Testis (tissue), 2 donors: ENCODE measurements at regions not wholly inside any gene's neighbourhood (a gene's known extent, or its start where the extent isn't known, plus 50 kb on each side); places are given as distances from the start of the nearest gene placed in this dataset.

Experiments used
- DNase-seq: peaks from one replicate; pipeline ENCODE4 v3.0.0-alpha.2; 2019
- H3K27ac ChIP-seq, 2 donors: fragments of 200-600 bp; sonication (generic); one replicate each; pipeline ENCODE4 v1.5.1; 2019
- H3K27me3 ChIP-seq: fragments of 200-600 bp; sonication (generic); one replicate; pipeline ENCODE4 v1.5.1; 2019
- H3K36me3 ChIP-seq: fragments of 200-600 bp; sonication (generic); one replicate; pipeline ENCODE4 v1.5.1; 2017; ENCODE audit warnings: low read depth; ENCODE audit errors: missing control alignments
- H3K4me1 ChIP-seq: fragments of 200-600 bp; sonication (generic); one replicate; pipeline ENCODE4 v1.5.1; 2019
- H3K4me3 ChIP-seq, 2 donors: fragments of 200-600 bp; sonication (generic); one replicate each; pipeline ENCODE4 v1.5.1; 2017 to 2019
- H3K9me3 ChIP-seq: fragments of 200-600 bp; sonication (generic); one replicate; pipeline ENCODE4 v1.5.1; 2017
- POLR2A ChIP-seq: fragments of 450-650 bp; IDR thresholded peaks from one replicate; pipeline ENCODE4 v1.6.1; 2017; ENCODE audit warnings: antibody characterized with exemption, mild to moderate bottlenecking, moderate library complexity
- WGBS, 2 donors: methylation state at CpG; one replicate each; pipeline ENCODE4 v1.1.5; 2018; 5-methylcytosine and 5-hydroxymethylcytosine counted together
- intact Hi-C: fragments of 100-400 bp; cut with DNase I; formaldehyde crosslinking; loops from one replicate; pipeline ENCODE4 v1.15.1; 2023; ENCODE audit warnings: low total_unique reads
- TF ChIP-seq, protein P1 (sequence below), 3 experiments: fragments of 450-650 bp in 2 of 3; fragments of 200-600 bp in 1 of 3; sonication (generic) in 1 of 3; IDR thresholded peaks; one replicate each; pipeline ENCODE4 v1.5.1; 2016 to 2019; ENCODE audit warnings: antibody characterized with exemption in 3 of 3, mild to moderate bottlenecking in 2 of 3, moderate library complexity in 1 of 3

DNA sequence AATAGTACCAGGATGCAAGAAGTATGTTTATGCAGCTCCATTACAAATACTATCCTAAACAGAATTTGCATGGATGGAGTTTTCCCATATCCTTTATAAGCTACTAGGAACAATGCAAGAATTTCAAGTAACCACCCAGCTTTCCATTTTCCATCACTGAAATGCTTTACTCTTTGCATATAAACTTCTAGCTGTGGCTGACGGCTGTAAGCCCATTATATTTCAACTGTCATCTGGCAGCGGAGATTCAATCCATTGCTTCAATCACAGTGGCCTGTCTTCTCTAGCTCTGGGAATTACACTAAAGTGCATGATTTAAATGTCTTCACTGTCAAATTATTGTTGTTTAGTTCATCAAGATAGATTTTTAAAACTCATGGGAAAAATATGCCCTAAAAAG, 64.2 kb upstream of the PAM start:
- Histone ChIP-seq H3K9me3 (no peaks in the 10 kb centered on the region), H3K27me3 (no peaks in the 10 kb centered on the region), H3K4me1 (no peaks in the 10 kb centered on the region), H3K27ac (no peak overlapping the region), H3K4me3 (no peak overlapping the region), H3K36me3 (no peaks in the 10 kb centered on the region)
- DNase-seq: no peak
- 92 to 98% methylated on average over 2 of the region's 2 CpGs for WGBS, 2 donors
- TF ChIP-seq, protein P1, sequence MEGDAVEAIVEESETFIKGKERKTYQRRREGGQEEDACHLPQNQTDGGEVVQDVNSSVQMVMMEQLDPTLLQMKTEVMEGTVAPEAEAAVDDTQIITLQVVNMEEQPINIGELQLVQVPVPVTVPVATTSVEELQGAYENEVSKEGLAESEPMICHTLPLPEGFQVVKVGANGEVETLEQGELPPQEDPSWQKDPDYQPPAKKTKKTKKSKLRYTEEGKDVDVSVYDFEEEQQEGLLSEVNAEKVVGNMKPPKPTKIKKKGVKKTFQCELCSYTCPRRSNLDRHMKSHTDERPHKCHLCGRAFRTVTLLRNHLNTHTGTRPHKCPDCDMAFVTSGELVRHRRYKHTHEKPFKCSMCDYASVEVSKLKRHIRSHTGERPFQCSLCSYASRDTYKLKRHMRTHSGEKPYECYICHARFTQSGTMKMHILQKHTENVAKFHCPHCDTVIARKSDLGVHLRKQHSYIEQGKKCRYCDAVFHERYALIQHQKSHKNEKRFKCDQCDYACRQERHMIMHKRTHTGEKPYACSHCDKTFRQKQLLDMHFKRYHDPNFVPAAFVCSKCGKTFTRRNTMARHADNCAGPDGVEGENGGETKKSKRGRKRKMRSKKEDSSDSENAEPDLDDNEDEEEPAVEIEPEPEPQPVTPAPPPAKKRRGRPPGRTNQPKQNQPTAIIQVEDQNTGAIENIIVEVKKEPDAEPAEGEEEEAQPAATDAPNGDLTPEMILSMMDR (IDR thresholded peaks at IDR 0.05): no peak
- TF ChIP-seq POLR2A: no peak
- intact Hi-C loops: no loop called here

DNA sequence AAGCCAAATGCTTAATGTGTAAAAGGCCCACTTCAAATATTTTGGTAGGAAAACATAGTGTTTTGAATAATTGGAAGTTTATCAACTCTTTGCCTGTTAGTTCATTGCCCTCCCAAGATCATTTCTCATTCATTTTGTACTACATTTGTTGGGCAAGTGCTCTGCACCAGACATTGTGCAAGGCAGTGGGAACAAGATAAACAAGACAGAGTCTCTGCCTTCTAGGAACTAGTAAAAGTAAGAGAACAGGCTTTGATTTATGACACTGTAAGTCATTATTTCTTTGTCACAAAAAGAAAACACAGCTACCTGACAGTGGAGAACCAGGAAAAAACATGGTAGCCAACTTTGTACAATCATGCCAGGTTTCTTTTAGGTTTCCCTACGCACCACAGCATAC, 63.7 kb upstream of the PAM start:
- DNase-seq: no peak

DNA sequence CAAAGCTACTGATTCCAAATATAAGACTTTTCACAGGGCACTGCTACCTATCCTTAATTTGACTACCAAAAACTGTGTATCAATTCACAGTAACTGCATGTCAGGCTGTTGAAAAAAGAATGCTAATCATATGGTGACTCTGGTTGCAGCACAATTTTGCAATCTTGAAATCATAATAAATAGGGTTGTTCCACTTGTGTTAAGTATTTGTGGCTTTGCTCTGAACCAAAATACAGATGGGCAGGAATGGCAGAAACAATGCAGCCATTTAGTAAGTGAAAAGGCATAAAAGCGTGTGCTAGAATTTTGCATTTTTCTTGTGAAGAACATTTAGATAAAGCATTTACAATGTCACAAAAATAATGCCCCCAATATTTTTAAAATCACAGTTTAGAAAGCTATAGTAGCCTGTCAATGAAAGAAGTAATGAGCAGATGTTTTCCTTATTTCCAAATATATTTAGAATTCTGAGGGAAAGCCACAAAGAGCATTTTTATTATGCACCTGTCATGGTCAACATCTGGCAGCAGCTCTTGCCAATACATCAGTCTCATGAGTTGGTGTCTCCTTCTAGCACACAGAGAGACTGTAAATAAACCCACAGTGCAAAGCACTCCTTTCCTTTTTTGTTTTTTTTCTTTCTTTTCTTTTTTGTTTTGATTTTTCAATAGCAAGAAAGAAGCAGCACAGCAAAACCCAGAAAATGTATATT, 54.8 kb upstream of the PAM start:
- no peak for TF ChIP-seq POLR2A
- TF ChIP-seq, protein P1 (IDR thresholded peaks at IDR 0.05): no peak
- WGBS, 2 donors: 47 to 79% methylated on average over 1 of the region's 1 CpG
- intact Hi-C loops: no loop called here
- no peak overlapping the region for H3K27ac ChIP-seq
- H3K27me3 ChIP-seq: no peaks in the 10 kb centered on the region
- no peak overlapping the region for H3K4me3 ChIP-seq
- H3K9me3 ChIP-seq: no peaks in the 10 kb centered on the region
- H3K4me1 ChIP-seq: no peaks in the 10 kb centered on the region
- DNase-seq: no peak
- H3K36me3 ChIP-seq: no peaks in the 10 kb centered on the region

More for the DNA sequence above, 63.7 kb upstream of the PAM start:
- no peak for TF ChIP-seq POLR2A
- TF ChIP-seq, protein P1 (IDR thresholded peaks at IDR 0.05): no peak
- intact Hi-C loops: no loop called here
- Histone ChIP-seq H3K27ac (no peak overlapping the region), H3K9me3 (no peaks in the 10 kb centered on the region), H3K4me1 (no peaks in the 10 kb centered on the region), H3K4me3 (no peak overlapping the region), H3K27me3 (no peaks in the 10 kb centered on the region), H3K36me3 (no peaks in the 10 kb centered on the region)
- WGBS, 2 donors: 88 to 100% methylated on average over 1 of the region's 1 CpG

DNA sequence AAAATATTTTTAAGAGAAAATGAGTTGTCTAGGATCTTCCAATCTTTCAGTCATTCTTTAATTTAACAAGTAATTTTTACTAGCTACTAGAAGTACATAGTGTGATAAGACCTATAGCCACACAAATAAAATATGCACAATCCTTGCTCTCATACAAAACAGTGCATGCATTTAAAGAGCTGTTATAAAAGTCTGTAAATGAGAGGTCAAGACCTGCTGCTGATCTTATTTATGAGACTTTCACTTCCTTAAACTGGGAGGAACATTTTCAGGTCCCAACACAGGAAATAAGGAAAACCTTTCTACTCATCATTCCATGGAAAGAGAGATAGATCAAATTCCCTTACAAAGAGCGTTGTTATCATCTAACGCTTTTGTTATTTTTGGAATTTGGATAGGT, 54.2 kb upstream of the PAM start:
- Histone ChIP-seq H3K9me3 (no peaks in the 10 kb centered on the region), H3K27me3 (no peaks in the 10 kb centered on the region), H3K27ac (no peak overlapping the region), H3K4me1 (no peaks in the 10 kb centered on the region), H3K36me3 (no peaks in the 10 kb centered on the region), H3K4me3 (no peak overlapping the region)
- WGBS, 2 donors: 32 to 44% methylated on average over 2 of the region's 2 CpGs
- TF ChIP-seq, protein P1 (IDR thresholded peaks at IDR 0.05): no peak
- no peak for TF ChIP-seq POLR2A
- intact Hi-C loops: no loop called here
- no peak for DNase-seq

DNA sequence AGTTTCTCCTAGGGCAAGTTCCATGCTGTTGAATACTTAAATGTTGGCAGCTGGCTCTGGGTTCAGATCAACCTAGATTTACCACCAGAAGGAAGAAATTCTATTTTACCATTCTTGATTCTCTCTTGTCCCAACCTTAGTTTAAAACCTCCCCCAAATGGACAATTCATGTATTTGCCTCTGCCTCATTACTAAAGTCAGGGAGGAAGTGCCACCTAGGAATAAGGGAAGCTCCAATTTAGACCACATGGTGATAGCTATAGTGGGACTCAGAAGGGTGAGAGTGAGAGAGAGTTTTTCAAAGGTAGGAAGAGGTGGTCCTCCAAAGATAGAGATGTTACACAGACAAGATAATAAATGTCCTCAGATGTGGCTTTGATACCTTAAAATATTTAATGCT, 53.4 kb upstream of the PAM start:
- Histone ChIP-seq H3K27ac (no peak overlapping the region), H3K36me3 (no peaks in the 10 kb centered on the region), H3K4me3 (no peak overlapping the region), H3K4me1 (no peaks in the 10 kb centered on the region), H3K27me3 (no peaks in the 10 kb centered on the region), H3K9me3 (no peaks in the 10 kb centered on the region)
- no peak for TF ChIP-seq POLR2A
- TF ChIP-seq, protein P1 (IDR thresholded peaks at IDR 0.05): no peak
- DNase-seq: no peak
- intact Hi-C loops: no loop called here
